B cell (primary cell): ENCODE measurements at regions not wholly inside any gene's neighbourhood (a gene's known extent, or its start where the extent isn't known, plus 50 kb on each side); places are given as distances from the start of the nearest gene placed in this dataset.

Experiments used
- ATAC-seq: fragments of 200-7000 bp; cut with Tn5 transposase; one replicate; pipeline ENCODE4 v1.10.0; 2021; ENCODE audit warnings: low read depth, mild to moderate bottlenecking, moderate number of reproducible peaks, moderate library complexity
- CTCF ChIA-PET: fragments of 350-600 bp; sonication (Branson Sonifier 250); formaldehyde crosslinking; loops from one replicate; lab custom pipeline; 2021; ENCODE audit warnings: antibody characterized with exemption, inconsistent platforms; lab: Charles Lee
- POLR2A ChIA-PET: fragments of 350-600 bp; sonication (Branson Sonifier 250); formaldehyde crosslinking; loops from one replicate; lab custom pipeline; 2021; ENCODE audit warnings: antibody characterized with exemption; lab: Charles Lee
- DNase-seq: peaks from one replicate; pipeline ENCODE4 v3.0.0; 2013
- H2AFZ ChIP-seq: 2 replicates; pipeline ENCODE4 v1.6.1; 2012; ENCODE audit warnings: mild to moderate bottlenecking, low read depth, low read length; ENCODE audit not compliant: insufficient read depth, poor library complexity, severe bottlenecking
- H3K27ac ChIP-seq, 2 donors: 1 replicate in 1 of 2; 2 replicates in 1 of 2; pipeline ENCODE4 v1.5.1; 2012 to 2013; ENCODE audit warnings: low read length in 2 of 2, mild to moderate bottlenecking in 2 of 2, moderate library complexity in 1 of 2
- H3K27me3 ChIP-seq, 4 experiments: fragments of 200-600 bp in 1 of 4; sonication (generic) in 1 of 4; replicated peaks in 1 of 4; 1 replicate in 2 of 4; 2 replicates in 2 of 4; pipeline versions ENCODE4 v1.6.1 to v1.7.0; 2013 to 2016; ENCODE audit warnings: low read length in 3 of 4, mild to moderate bottlenecking in 2 of 4, mixed read lengths in 1 of 4, moderate library complexity in 1 of 4; ENCODE audit not compliant: insufficient read depth in 4 of 4, control insufficient read depth in 3 of 4; ENCODE audit errors: control extremely low read depth in 1 of 4
- H3K36me3 ChIP-seq, 2 experiments: replicated peaks in 1 of 2; 1 replicate in 1 of 2; 2 replicates in 1 of 2; pipeline versions ENCODE4 v1.6.1 to v1.7.1; 2013; ENCODE audit warnings: low read length in 1 of 2; ENCODE audit not compliant: insufficient read depth in 2 of 2, control insufficient read depth in 1 of 2; ENCODE audit errors: control extremely low read depth in 1 of 2, extremely low read depth in 1 of 2
- H3K4me1 ChIP-seq, 2 donors: fragments of 200-600 bp in 1 of 2; sonication (generic) in 1 of 2; 1 replicate in 1 of 2; 2 replicates in 1 of 2; pipeline versions ENCODE4 v1.5.1 to v1.6.1; 2013 to 2017; ENCODE audit warnings: low read length in 2 of 2; ENCODE audit not compliant: control insufficient read depth in 2 of 2, insufficient read depth in 2 of 2
- H3K4me2 ChIP-seq: replicated peaks from 2 replicates; pipeline ENCODE3; 2012; ENCODE audit warnings: mild to moderate bottlenecking, low read depth, low read length; ENCODE audit not compliant: poor library complexity, severe bottlenecking
- H3K4me3 ChIP-seq, 5 experiments: fragments of 200-600 bp in 1 of 5; sonication (generic) in 1 of 5; 1 replicate in 3 of 5; 2 replicates in 2 of 5; pipeline versions ENCODE4 v1.5.1 to v1.7.0; 2011 to 2016; ENCODE audit warnings: low read length in 4 of 5, mild to moderate bottlenecking in 4 of 5, low read depth in 2 of 5, control low read depth in 1 of 5, moderate library complexity in 1 of 5; ENCODE audit not compliant: insufficient read depth in 1 of 5; ENCODE audit errors: control extremely low read depth in 1 of 5, extremely low read depth in 1 of 5
- H3K79me2 ChIP-seq: fragments of 200-600 bp; sonication (generic); one replicate; pipeline ENCODE4 v1.6.0; 2016; ENCODE audit warnings: low read length; ENCODE audit not compliant: control insufficient read depth, insufficient read depth
- H3K9ac ChIP-seq: fragments of 200-600 bp; sonication (generic); 2 replicates; pipeline ENCODE4 v1.6.1; 2017; ENCODE audit warnings: mild to moderate bottlenecking, low read length, moderate library complexity
- H3K9me3 ChIP-seq, 3 donors: one replicate each; pipeline versions ENCODE4 v1.6.1 to v1.7.1; 2013; ENCODE audit warnings: low read length in 2 of 3; ENCODE audit not compliant: control insufficient read depth in 2 of 3, insufficient read depth in 1 of 3; ENCODE audit errors: control extremely low read depth in 1 of 3
- H4K20me1 ChIP-seq: 2 replicates; pipeline ENCODE4 v1.6.0; 2012; ENCODE audit warnings: mild to moderate bottlenecking, low read length; ENCODE audit not compliant: insufficient read depth, control insufficient read depth, poor library complexity, severe bottlenecking
- H3K27ac Mint-ChIP-seq: one replicate; pipeline ENCODE4 v1.8.0; 2021; ENCODE audit warnings: mixed read lengths
- H3K27me3 Mint-ChIP-seq: one replicate; pipeline ENCODE4 v1.8.0; 2021; ENCODE audit warnings: mixed read lengths
- H3K4me1 Mint-ChIP-seq: one replicate; pipeline ENCODE4 v1.8.0; 2021; ENCODE audit warnings: mixed read lengths
- H3K4me3 Mint-ChIP-seq: one replicate; pipeline ENCODE4 v1.8.0; 2021; ENCODE audit warnings: mixed read lengths
- H3K9me3 Mint-ChIP-seq: one replicate; pipeline ENCODE4 v1.8.0; 2022; ENCODE audit warnings: mixed read lengths; ENCODE audit not compliant: insufficient read depth
- CTCF ChIP-seq: fragments of 200-600 bp; IDR thresholded peaks from one replicate; pipeline ENCODE4 v1.8.0; 2022; ENCODE audit warnings: antibody characterized with exemption, mild to moderate bottlenecking
- EZH2 ChIP-seq: IDR thresholded peaks from 2 replicates; pipeline ENCODE4 v1.6.1; 2012; ENCODE audit warnings: borderline replicate concordance, low read depth, mild to moderate bottlenecking, moderate library complexity, low read length; ENCODE audit not compliant: insufficient read depth, poor library complexity, severe bottlenecking
- whole genome bisulfite sequencing: methylation state at CpG from one replicate; pipeline ENCODE4 v1.1.5; 2013; ENCODE audit warnings: missing lambda C conversion rate; ENCODE audit not compliant: insufficient coverage; 5-methylcytosine and 5-hydroxymethylcytosine counted together
- intact Hi-C: fragments of 100-400 bp; cut with micrococcal nuclease; formaldehyde crosslinking; loops from one replicate; pipeline ENCODE4 v1.10.0; 2022

DNA sequence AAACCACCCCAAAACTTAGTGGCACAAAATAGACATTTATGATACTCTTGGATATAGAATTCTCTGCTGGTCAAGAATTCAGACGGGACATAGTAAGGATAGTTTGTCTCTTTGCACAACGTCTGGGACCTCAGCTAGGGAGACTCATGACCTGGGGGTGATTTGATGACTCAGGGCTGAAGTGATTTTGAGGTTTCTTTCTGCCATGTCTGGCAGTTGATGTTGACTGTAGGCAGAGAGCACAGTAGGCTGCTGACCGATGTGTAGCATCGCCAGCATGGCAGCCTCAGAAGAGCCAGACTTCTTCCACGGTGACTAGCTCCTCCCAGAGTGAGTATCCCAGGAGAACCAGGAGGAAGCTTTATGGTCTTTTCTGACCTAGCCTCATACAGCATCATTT, 88.9 kb upstream of the FRMD6 start:
- Mint-ChIP-seq H3K9me3 (no peaks in the 10 kb centered on the region), H3K4me1 (no peaks in the 10 kb centered on the region), H3K4me3 (no peak overlapping the region), H3K27ac (no peak overlapping the region), H3K27me3 (no peaks in the 10 kb centered on the region)
- Histone ChIP-seq H3K27me3 (no peaks in the 10 kb centered on the region), H3K27ac (no peak overlapping the region), H3K79me2 (no peaks in the 10 kb centered on the region), H3K4me2 (no peak overlapping the region), H3K9ac (no peak overlapping the region), H3K36me3 (no peaks in the 10 kb centered on the region), H4K20me1 (no peaks in the 10 kb centered on the region), H3K9me3 (no peaks in the 10 kb centered on the region), H2AFZ (no peak overlapping the region), H3K4me1 (no peaks in the 10 kb centered on the region), H3K4me3 (no peak overlapping the region)
- DNase-seq (no peak), ATAC-seq (no peak)
- CTCF ChIA-PET: no interaction called here
- 90% methylated on average over 5 of the region's 5 CpGs for WGBS
- TF ChIP-seq CTCF (no peak), EZH2 (no peak)
- intact Hi-C loops: no loop called here
- POLR2A ChIA-PET: no interaction called here

DNA sequence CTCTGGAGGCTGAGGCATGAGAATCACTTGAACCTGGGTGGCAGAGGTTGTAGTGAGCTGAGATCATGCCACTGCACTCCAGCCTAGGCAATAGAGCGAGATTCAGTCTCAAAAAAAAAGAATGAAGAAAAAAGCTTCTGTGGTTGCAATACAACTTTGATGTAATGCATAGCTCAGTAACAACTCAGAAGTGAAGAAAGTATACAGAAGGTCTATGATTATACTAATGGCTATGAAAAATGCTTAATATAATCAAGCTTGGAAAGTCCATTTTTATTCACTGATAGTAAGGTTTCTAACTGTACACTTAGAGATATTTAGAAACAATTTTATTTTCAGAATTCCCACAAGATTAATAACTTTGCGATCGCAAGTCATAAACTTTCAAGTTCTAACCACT, 88.2 kb upstream of the FRMD6 start:
- Mint-ChIP-seq H3K27ac (no peak overlapping the region), H3K9me3 (no peaks in the 10 kb centered on the region), H3K27me3 (no peaks in the 10 kb centered on the region), H3K4me1 (no peaks in the 10 kb centered on the region), H3K4me3 (no peak overlapping the region)
- POLR2A ChIA-PET: no interaction called here
- Histone ChIP-seq H3K79me2 (no peaks in the 10 kb centered on the region), H3K27me3 (no peaks in the 10 kb centered on the region), H3K9ac (no peak overlapping the region), H3K4me2 (no peak overlapping the region), H3K4me1 (no peaks in the 10 kb centered on the region), H3K4me3 (no peak overlapping the region), H4K20me1 (no peaks in the 10 kb centered on the region), H3K27ac (no peak overlapping the region), H3K9me3 (no peaks in the 10 kb centered on the region), H3K36me3 (no peaks in the 10 kb centered on the region), H2AFZ (no peak overlapping the region)
- WGBS: 60% methylated on average over 1 of the region's 3 CpGs
- intact Hi-C loops: no loop called here
- ATAC-seq (no peak), DNase-seq (no peak)
- CTCF ChIA-PET: no interaction called here
- TF ChIP-seq CTCF (no peak), EZH2 (no peak)
